Lower leg skin (tissue), 3 donors: ENCODE measurements at regions not wholly inside any gene's neighbourhood (a gene's known extent, or its start where the extent isn't known, plus 50 kb on each side); places are given as distances from the start of the nearest gene placed in this dataset.

ENCODE experiments used
- POLR2A ChIP-seq, 2 donors: fragments of 450-650 bp; IDR thresholded peaks; one replicate each; pipeline ENCODE4 v1.6.1; 2016 to 2017; ENCODE audit warnings: antibody characterized with exemption in 2 of 2, mild to moderate bottlenecking in 1 of 2, moderate library complexity in 1 of 2
- TF ChIP-seq, protein P1 (sequence below), 3 donors: fragments of 450-650 bp; IDR thresholded peaks; one replicate each; pipeline ENCODE4 v1.5.1; 2016; ENCODE audit warnings: antibody characterized with exemption in 3 of 3, mild to moderate bottlenecking in 3 of 3, moderate library complexity in 2 of 3

DNA sequence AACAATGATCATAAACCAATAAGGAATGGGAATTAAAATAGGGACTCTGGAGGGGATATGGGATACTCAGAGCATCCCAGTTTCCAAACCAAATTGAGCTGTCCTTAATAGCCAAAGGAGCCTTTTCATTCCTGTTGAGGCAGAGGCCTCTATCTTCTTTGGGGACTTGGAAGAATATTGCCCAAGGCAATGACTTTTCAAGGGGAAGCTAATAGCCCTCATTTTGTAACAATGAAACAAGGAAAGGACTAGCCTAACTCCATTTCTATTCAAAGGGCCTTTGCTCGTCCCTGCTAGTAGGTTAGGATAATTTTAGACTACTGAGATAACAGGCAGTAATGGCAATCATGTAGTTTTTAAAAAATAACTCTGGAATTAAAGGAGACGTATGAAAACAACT lies 789.8 kb upstream of the SLITRK5 start:
- TF ChIP-seq, protein P1, sequence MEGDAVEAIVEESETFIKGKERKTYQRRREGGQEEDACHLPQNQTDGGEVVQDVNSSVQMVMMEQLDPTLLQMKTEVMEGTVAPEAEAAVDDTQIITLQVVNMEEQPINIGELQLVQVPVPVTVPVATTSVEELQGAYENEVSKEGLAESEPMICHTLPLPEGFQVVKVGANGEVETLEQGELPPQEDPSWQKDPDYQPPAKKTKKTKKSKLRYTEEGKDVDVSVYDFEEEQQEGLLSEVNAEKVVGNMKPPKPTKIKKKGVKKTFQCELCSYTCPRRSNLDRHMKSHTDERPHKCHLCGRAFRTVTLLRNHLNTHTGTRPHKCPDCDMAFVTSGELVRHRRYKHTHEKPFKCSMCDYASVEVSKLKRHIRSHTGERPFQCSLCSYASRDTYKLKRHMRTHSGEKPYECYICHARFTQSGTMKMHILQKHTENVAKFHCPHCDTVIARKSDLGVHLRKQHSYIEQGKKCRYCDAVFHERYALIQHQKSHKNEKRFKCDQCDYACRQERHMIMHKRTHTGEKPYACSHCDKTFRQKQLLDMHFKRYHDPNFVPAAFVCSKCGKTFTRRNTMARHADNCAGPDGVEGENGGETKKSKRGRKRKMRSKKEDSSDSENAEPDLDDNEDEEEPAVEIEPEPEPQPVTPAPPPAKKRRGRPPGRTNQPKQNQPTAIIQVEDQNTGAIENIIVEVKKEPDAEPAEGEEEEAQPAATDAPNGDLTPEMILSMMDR (IDR thresholded peaks at IDR 0.05) = no peak
- no peak for TF ChIP-seq POLR2A (IDR thresholded peaks at IDR 0.05)
